Chondrocyte (in vitro differentiated cells): ENCODE measurements at regions not wholly inside any gene's neighbourhood (a gene's known extent, or its start where the extent isn't known, plus 50 kb on each side); places are given as distances from the start of the nearest gene placed in this dataset.

ENCODE experiments used
- DNase-seq: peaks from one replicate; pipeline ENCODE4 v3.0.0; 2021; ENCODE audit warnings: mixed read lengths, low spot score
- H3K27ac Mint-ChIP-seq: one replicate; pipeline ENCODE4 v1.8.0; 2021; ENCODE audit warnings: mild to moderate bottlenecking, moderate library complexity, mixed read lengths; ENCODE audit not compliant: unreplicated experiment
- H3K27me3 Mint-ChIP-seq: 2 replicates; pipeline ENCODE4 v1.8.0; 2021; ENCODE audit warnings: low read depth, mixed read lengths
- H3K36me3 Mint-ChIP-seq: 2 replicates; pipeline ENCODE4 v1.8.0; 2021; ENCODE audit warnings: low read depth, mixed read lengths
- H3K4me1 Mint-ChIP-seq: 2 replicates; pipeline ENCODE4 v1.8.0; 2021; ENCODE audit warnings: low read depth, mild to moderate bottlenecking, mixed read lengths
- H3K4me3 Mint-ChIP-seq: one replicate; pipeline ENCODE4 v1.8.0; 2021; ENCODE audit warnings: mild to moderate bottlenecking, moderate library complexity, mixed read lengths; ENCODE audit not compliant: unreplicated experiment
- H3K9me3 Mint-ChIP-seq: 2 replicates; pipeline ENCODE4 v1.8.0; 2021; ENCODE audit warnings: low read depth, mixed read lengths
- CTCF ChIP-seq: fragments of 200-600 bp; sonication (generic); IDR thresholded peaks from 2 replicates; pipeline ENCODE4 v1.5.0; 2021; ENCODE audit warnings: antibody characterized with exemption, mild to moderate bottlenecking, moderate library complexity

- no peaks in the 10 kb centered on the region for H3K36me3 Mint-ChIP-seq
- no peaks in the 10 kb centered on the region for H3K27me3 Mint-ChIP-seq
- H3K4me1 Mint-ChIP-seq, result no peaks in the 10 kb centered on the region
- no peak overlapping the region for H3K4me3 Mint-ChIP-seq
- H3K9me3 Mint-ChIP-seq, result no peaks in the 10 kb centered on the region
- no peak for DNase-seq
- peak; percentile 79 for TF ChIP-seq CTCF
- no peak overlapping the region for H3K27ac Mint-ChIP-seq
Measured at GRCh38 chr4:119785963-119786362, 157.4 kb upstream of the PDE5A start.

GRCh38 chr4:119783189-119783983 lies 154.8 kb upstream of the PDE5A start:
- DNase-seq, result no peak
- Mint-ChIP-seq H3K27ac (no peak overlapping the region), H3K36me3 (no peaks in the 10 kb centered on the region), H3K4me3 (no peak overlapping the region), H3K27me3 (no peaks in the 10 kb centered on the region), H3K9me3 (no peaks in the 10 kb centered on the region), H3K4me1 (no peaks in the 10 kb centered on the region)
- TF ChIP-seq CTCF, result no peak

- Mint-ChIP-seq H3K4me1 (no peaks in the 10 kb centered on the region), H3K36me3 (no peaks in the 10 kb centered on the region), H3K27ac (no peak overlapping the region), H3K9me3 (no peaks in the 10 kb centered on the region), H3K27me3 (no peaks in the 10 kb centered on the region), H3K4me3 (no peak overlapping the region)
- TF ChIP-seq CTCF, result no peak
- DNase-seq, result no peak
Measured at GRCh38 chr4:119781044-119781443, 152.4 kb upstream of the PDE5A start.

- no peak for TF ChIP-seq CTCF
- DNase-seq, result no peak
- Mint-ChIP-seq H3K4me3 (no peak overlapping the region), H3K4me1 (no peaks in the 10 kb centered on the region), H3K27ac (no peak overlapping the region), H3K36me3 (no peaks in the 10 kb centered on the region), H3K9me3 (no peaks in the 10 kb centered on the region), H3K27me3 (no peaks in the 10 kb centered on the region)
Measured at GRCh38 chr4:119774840-119775239, 146.2 kb upstream of the PDE5A start.

- Mint-ChIP-seq H3K27me3 (no peaks in the 10 kb centered on the region), H3K4me3 (no peak overlapping the region), H3K4me1 (peaks cover 12% of the 10 kb centered on the region), H3K36me3 (no peaks in the 10 kb centered on the region), H3K9me3 (no peaks in the 10 kb centered on the region), H3K27ac (no peak overlapping the region)
- DNase-seq, result no peak
- TF ChIP-seq CTCF, result no peak
Measured at GRCh38 chr4:119765951-119766350, 137.3 kb upstream of the PDE5A start.
